ENCODE measurements at regions not wholly inside any gene's neighbourhood (a gene's known extent, or its start where the extent isn't known, plus 50 kb on each side); places are given as distances from the start of the nearest gene placed in this dataset.
"Not testable (repeated sequence)": the region's sequence is repeated elsewhere in the genome, so short reads cannot be mapped to it uniquely, and the experiment has no call there.

- H3K36me3 ChIP-seq (replicated peaks): no peaks in the 10 kb centered on the region
- no peaks in the 10 kb centered on the region for H3K9me3 ChIP-seq
- H3K4me1 ChIP-seq: no peaks in the 10 kb centered on the region
- DNase-seq (ENCODE audit: low spot score in 2 of 2): no peak
- no peak overlapping the region for H3K4me3 ChIP-seq
- no peaks in the 10 kb centered on the region for H3K27me3 ChIP-seq (ENCODE audit: low read depth)
- in situ Hi-C loops (cut with MboI; ENCODE audit: low sequenced_read_pairs): no loop called here
Observed at GRCh38 chr2:14079576-14079975, 552.9 kb upstream of the LRATD1 start.

GRCh38 chr2:14081521-14081920 is 551.0 kb upstream of the LRATD1 start:
- Histone ChIP-seq H3K4me1 (no peaks in the 10 kb centered on the region), H3K9me3 (no peaks in the 10 kb centered on the region), H3K36me3 (replicated peaks) (no peaks in the 10 kb centered on the region), H3K27me3 (ENCODE audit: low read depth) (no peaks in the 10 kb centered on the region), H3K4me3 (no peak overlapping the region)
- no peak for DNase-seq (ENCODE audit: low spot score in 2 of 2)
- in situ Hi-C loops (cut with MboI; ENCODE audit: low sequenced_read_pairs): no loop called here

- Histone ChIP-seq H3K27me3 (ENCODE audit: low read depth) (no peaks in the 10 kb centered on the region), H3K4me3 (no peak overlapping the region), H3K9me3 (no peaks in the 10 kb centered on the region), H3K4me1 (no peaks in the 10 kb centered on the region), H3K36me3 (replicated peaks) (no peaks in the 10 kb centered on the region)
- no peak for DNase-seq (ENCODE audit: low spot score in 2 of 2)
- in situ Hi-C loops (cut with MboI; ENCODE audit: low sequenced_read_pairs): no loop called here
Observed at GRCh38 chr2:14082640-14083039, 549.9 kb upstream of the LRATD1 start.

- Histone ChIP-seq H3K36me3 (replicated peaks) (no peaks in the 10 kb centered on the region), H3K4me3 (no peak overlapping the region), H3K27me3 (ENCODE audit: low read depth) (no peaks in the 10 kb centered on the region), H3K4me1 (no peaks in the 10 kb centered on the region), H3K9me3 (no peaks in the 10 kb centered on the region)
- in situ Hi-C loops (cut with MboI; ENCODE audit: low sequenced_read_pairs): no loop called here
- DNase-seq (ENCODE audit: low spot score in 2 of 2): no peak
Observed at GRCh38 chr2:14094592-14094991, 537.9 kb upstream of the LRATD1 start.

- H3K4me1 ChIP-seq; H3K4me3 ChIP-seq; in situ Hi-C loops (cut with MboI; ENCODE audit: low sequenced_read_pairs); H3K27me3 ChIP-seq (ENCODE audit: low read depth); DNase-seq (ENCODE audit: low spot score in 2 of 2); H3K36me3 ChIP-seq (replicated peaks); H3K9me3 ChIP-seq: not testable (repeated sequence)
Observed at GRCh38 chr2:14099101-14099500, 533.4 kb upstream of the LRATD1 start.

- Histone ChIP-seq H3K4me3 (no peak overlapping the region), H3K27me3 (ENCODE audit: low read depth) (no peaks in the 10 kb centered on the region), H3K4me1 (no peaks in the 10 kb centered on the region), H3K36me3 (replicated peaks) (no peaks in the 10 kb centered on the region), H3K9me3 (no peaks in the 10 kb centered on the region)
- DNase-seq (ENCODE audit: low spot score in 2 of 2): no peak
- in situ Hi-C loops (cut with MboI; ENCODE audit: low sequenced_read_pairs): no loop called here
Observed at GRCh38 chr2:14114275-14114674, 518.2 kb upstream of the LRATD1 start.

GRCh38 chr2:14120376-14120775 is 512.1 kb upstream of the LRATD1 start:
- in situ Hi-C loops (cut with MboI; ENCODE audit: low sequenced_read_pairs): no loop called here
- Histone ChIP-seq H3K27me3 (ENCODE audit: low read depth) (no peaks in the 10 kb centered on the region), H3K9me3 (no peaks in the 10 kb centered on the region), H3K4me1 (no peaks in the 10 kb centered on the region), H3K4me3 (no peak overlapping the region), H3K36me3 (replicated peaks) (no peaks in the 10 kb centered on the region)
- DNase-seq (ENCODE audit: low spot score in 2 of 2): no peak

GRCh38 chr2:14123436-14124103 is 508.9 kb upstream of the LRATD1 start:
- no peak for DNase-seq (ENCODE audit: low spot score in 2 of 2)
- Histone ChIP-seq H3K36me3 (replicated peaks) (no peaks in the 10 kb centered on the region), H3K4me1 (no peaks in the 10 kb centered on the region), H3K9me3 (no peaks in the 10 kb centered on the region), H3K27me3 (ENCODE audit: low read depth) (no peaks in the 10 kb centered on the region), H3K4me3 (no peak overlapping the region)
- in situ Hi-C loops (cut with MboI; ENCODE audit: low sequenced_read_pairs): no loop called here

- Histone ChIP-seq H3K27me3 (ENCODE audit: low read depth) (no peaks in the 10 kb centered on the region), H3K4me3 (no peak overlapping the region), H3K36me3 (replicated peaks) (no peaks in the 10 kb centered on the region), H3K4me1 (no peaks in the 10 kb centered on the region), H3K9me3 (no peaks in the 10 kb centered on the region)
- no peak for DNase-seq (ENCODE audit: low spot score in 2 of 2)
- in situ Hi-C loops (cut with MboI; ENCODE audit: low sequenced_read_pairs): no loop called here
Observed at GRCh38 chr2:14125624-14126293, 506.8 kb upstream of the LRATD1 start.

- no peak overlapping the region for H3K4me3 ChIP-seq
- in situ Hi-C loops (cut with MboI; ENCODE audit: low sequenced_read_pairs): no loop called here
- H3K4me1 ChIP-seq: no peaks in the 10 kb centered on the region
- no peaks in the 10 kb centered on the region for H3K36me3 ChIP-seq (replicated peaks)
- no peak for DNase-seq (ENCODE audit: low spot score in 2 of 2)
- H3K27me3 ChIP-seq (ENCODE audit: low read depth): no peaks in the 10 kb centered on the region
- no peaks in the 10 kb centered on the region for H3K9me3 ChIP-seq
Observed at GRCh38 chr2:14126846-14127245, 505.7 kb upstream of the LRATD1 start.

GRCh38 chr2:14127765-14128164 is 504.8 kb upstream of the LRATD1 start:
- in situ Hi-C loops (cut with MboI; ENCODE audit: low sequenced_read_pairs): no loop called here
- Histone ChIP-seq H3K4me1 (no peaks in the 10 kb centered on the region), H3K27me3 (ENCODE audit: low read depth) (no peaks in the 10 kb centered on the region), H3K4me3 (no peak overlapping the region), H3K9me3 (no peaks in the 10 kb centered on the region), H3K36me3 (replicated peaks) (no peaks in the 10 kb centered on the region)
- DNase-seq (ENCODE audit: low spot score in 2 of 2): no peak

- Histone ChIP-seq H3K4me1 (no peaks in the 10 kb centered on the region), H3K4me3 (no peak overlapping the region), H3K36me3 (replicated peaks) (no peaks in the 10 kb centered on the region), H3K9me3 (no peaks in the 10 kb centered on the region), H3K27me3 (ENCODE audit: low read depth) (no peaks in the 10 kb centered on the region)
- DNase-seq (ENCODE audit: low spot score in 2 of 2): no peak
- in situ Hi-C loops (cut with MboI; ENCODE audit: low sequenced_read_pairs): no loop called here
Observed at GRCh38 chr2:14132386-14132785, 500.1 kb upstream of the LRATD1 start.

GRCh38 chr2:14134771-14135170 is 497.7 kb upstream of the LRATD1 start:
- in situ Hi-C loops (cut with MboI; ENCODE audit: low sequenced_read_pairs): no loop called here
- no peak for DNase-seq (ENCODE audit: low spot score in 2 of 2)
- no peak overlapping the region for H3K4me3 ChIP-seq
- no peaks in the 10 kb centered on the region for H3K27me3 ChIP-seq (ENCODE audit: low read depth)
- H3K4me1 ChIP-seq: no peaks in the 10 kb centered on the region
- no peaks in the 10 kb centered on the region for H3K9me3 ChIP-seq
- no peaks in the 10 kb centered on the region for H3K36me3 ChIP-seq (replicated peaks)

GRCh38 chr2:14136030-14136429 is 496.5 kb upstream of the LRATD1 start:
- no peak for DNase-seq (ENCODE audit: low spot score in 2 of 2)
- Histone ChIP-seq H3K9me3 (no peaks in the 10 kb centered on the region), H3K4me3 (no peak overlapping the region), H3K4me1 (no peaks in the 10 kb centered on the region), H3K27me3 (ENCODE audit: low read depth) (no peaks in the 10 kb centered on the region), H3K36me3 (replicated peaks) (no peaks in the 10 kb centered on the region)
- in situ Hi-C loops (cut with MboI; ENCODE audit: low sequenced_read_pairs): no loop called here

- DNase-seq (ENCODE audit: low spot score in 2 of 2): no peak
- H3K27me3 ChIP-seq (ENCODE audit: low read depth): no peaks in the 10 kb centered on the region
- H3K4me3 ChIP-seq: no peak overlapping the region
- no peaks in the 10 kb centered on the region for H3K9me3 ChIP-seq
- H3K36me3 ChIP-seq (replicated peaks): no peaks in the 10 kb centered on the region
- in situ Hi-C loops (cut with MboI; ENCODE audit: low sequenced_read_pairs): no loop called here
- no peaks in the 10 kb centered on the region for H3K4me1 ChIP-seq
Observed at GRCh38 chr2:14137643-14138042, 494.9 kb upstream of the LRATD1 start.

All from HAP-1 (cell line).